ENCODE measurements at regions not wholly inside any gene's neighbourhood (a gene's known extent, or its start where the extent isn't known, plus 50 kb on each side); places are given as distances from the start of the nearest gene placed in this dataset.

- TF ChIP-seq CTCF (IDR thresholded peaks at IDR 0.05), result no peak
- TF ChIP-seq POLR2AphosphoS5 (IDR thresholded peaks at IDR 0.05), result no peak
- no peak for TF ChIP-seq POLR2A (IDR thresholded peaks at IDR 0.05)
These were observed 159.8 kb downstream of the DDX1 start for GRCh38 chr2:15751477-15751876.
